RWPE2 (cell line): ENCODE measurements at regions not wholly inside any gene's neighbourhood (a gene's known extent, or its start where the extent isn't known, plus 50 kb on each side); places are given as distances from the start of the nearest gene placed in this dataset.

Experiments
- ATAC-seq: fragments of 200-7000 bp; cut with Tn5 transposase; 3 replicates; pipeline ENCODE4 v1.9.1; 2021; ENCODE audit warnings: low read depth
- DNase-seq: peaks from one replicate; pipeline ENCODE4 v3.0.0-alpha.2; 2020; ENCODE audit warnings: low spot score
- H3K27ac ChIP-seq: fragments of 450-650 bp; 2 replicates; pipeline ENCODE4 v1.5.1; 2017; ENCODE audit warnings: mild to moderate bottlenecking; ENCODE audit not compliant: poor library complexity, severe bottlenecking
- H3K27me3 ChIP-seq: fragments of 250-450 bp; sonication (Bioruptor Pico); 2 replicates; pipeline ENCODE4 v1.5.1; 2021; ENCODE audit warnings: mild to moderate bottlenecking, moderate library complexity; ENCODE audit not compliant: insufficient read depth, poor library complexity, severe bottlenecking
- H3K36me3 ChIP-seq: fragments of 250-450 bp; sonication (Bioruptor Pico); 2 replicates; pipeline ENCODE4 v1.5.1; 2020; ENCODE audit warnings: low read depth, mild to moderate bottlenecking, moderate library complexity
- H3K4me1 ChIP-seq: fragments of 250-450 bp; sonication (Bioruptor Pico); 2 replicates; pipeline ENCODE4 v1.5.1; 2021; ENCODE audit warnings: mild to moderate bottlenecking, moderate library complexity; ENCODE audit not compliant: insufficient read depth, poor library complexity, severe bottlenecking
- H3K4me3 ChIP-seq: fragments of 250-450 bp; sonication (Bioruptor Pico); 2 replicates; pipeline ENCODE4 v1.5.1; 2021; ENCODE audit warnings: mild to moderate bottlenecking, moderate library complexity; ENCODE audit not compliant: severe bottlenecking
- H3K9me3 ChIP-seq: fragments of 250-450 bp; sonication (Bioruptor Pico); 2 replicates; pipeline ENCODE4 v1.5.1; 2021; ENCODE audit warnings: mild to moderate bottlenecking, moderate library complexity; ENCODE audit not compliant: severe bottlenecking
- CTCF ChIP-seq: fragments of 450-650 bp; IDR thresholded peaks from one replicate; pipeline ENCODE4 v1.5.1; 2017; ENCODE audit warnings: mild to moderate bottlenecking, moderate library complexity; ENCODE audit not compliant: poor library complexity, severe bottlenecking

GRCh38 chr2:8563814-8564474, 117.9 kb upstream of the ID2 start:
- Histone ChIP-seq H3K4me1 (no peaks in the 10 kb centered on the region), H3K36me3 (no peaks in the 10 kb centered on the region), H3K27ac (no peak overlapping the region), H3K27me3 (no peaks in the 10 kb centered on the region), H3K9me3 (no peaks in the 10 kb centered on the region), H3K4me3 (no peak overlapping the region)
- no peak for TF ChIP-seq CTCF
- ATAC-seq (no peak), DNase-seq (peak; percentile 22)

GRCh38 chr2:8564475-8564874, 117.4 kb upstream of the ID2 start:
- Histone ChIP-seq H3K27me3 (no peaks in the 10 kb centered on the region), H3K4me1 (no peaks in the 10 kb centered on the region), H3K9me3 (no peaks in the 10 kb centered on the region), H3K27ac (no peak overlapping the region), H3K36me3 (no peaks in the 10 kb centered on the region), H3K4me3 (no peak overlapping the region)
- ATAC-seq (no peak), DNase-seq (peak; percentile 22)
- no peak for TF ChIP-seq CTCF

GRCh38 chr2:8565399-8566154, 116.3 kb upstream of the ID2 start:
- H3K9me3 ChIP-seq, result no peaks in the 10 kb centered on the region
- H3K4me3 ChIP-seq, result no peak overlapping the region
- ATAC-seq, result no peak
- H3K4me1 ChIP-seq, result no peaks in the 10 kb centered on the region
- H3K36me3 ChIP-seq, result no peaks in the 10 kb centered on the region
- no peak for TF ChIP-seq CTCF
- peak; percentile 23 for DNase-seq
- H3K27me3 ChIP-seq, result no peaks in the 10 kb centered on the region
- no peak overlapping the region for H3K27ac ChIP-seq

GRCh38 chr2:8566155-8566670, 115.6 kb upstream of the ID2 start:
- no peaks in the 10 kb centered on the region for H3K36me3 ChIP-seq
- no peak overlapping the region for H3K27ac ChIP-seq
- H3K4me1 ChIP-seq, result no peaks in the 10 kb centered on the region
- H3K4me3 ChIP-seq, result no peak overlapping the region
- ATAC-seq, result no peak
- no peaks in the 10 kb centered on the region for H3K9me3 ChIP-seq
- DNase-seq, result no peak
- H3K27me3 ChIP-seq, result no peaks in the 10 kb centered on the region
- no peak for TF ChIP-seq CTCF
